IPS DF 4.7 (cell line): ENCODE measurements at regions not wholly inside any gene's neighbourhood (a gene's known extent, or its start where the extent isn't known, plus 50 kb on each side); places are given as distances from the start of the nearest gene placed in this dataset.
"Not testable (repeated sequence)": the region's sequence is repeated elsewhere in the genome, so short reads cannot be mapped to it uniquely, and the experiment has no call there.

Experiments used
- DNase-seq: peaks from one replicate; pipeline ENCODE4 v3.0.0-alpha.2; 2013; ENCODE audit warnings: low spot score; ENCODE audit errors: extremely low read depth

GRCh38 chr4:164081371-164081770 is 586.9 kb downstream of the TMA16 start:
- DNase-seq: no peak

- no peak for DNase-seq
Observed at GRCh38 chr4:164081801-164082200, 587.3 kb downstream of the TMA16 start.

- no peak for DNase-seq
Observed at GRCh38 chr4:164087733-164088132, 593.2 kb downstream of the TMA16 start.

GRCh38 chr4:164095313-164096110 is 601.0 kb downstream of the TMA16 start:
- DNase-seq: no peak

- DNase-seq: no peak
Observed at GRCh38 chr4:164096766-164097518, 602.5 kb downstream of the TMA16 start.

- DNase-seq: not testable (repeated sequence)
Observed at GRCh38 chr4:164100741-164101365, 606.4 kb downstream of the TMA16 start.

GRCh38 chr4:164108971-164109370 is 614.5 kb downstream of the TMA16 start:
- no peak for DNase-seq

- DNase-seq: no peak
Observed at GRCh38 chr4:164109503-164109902, 615.0 kb downstream of the TMA16 start.

GRCh38 chr4:164115236-164115635 is 620.7 kb downstream of the TMA16 start:
- DNase-seq: no peak

- DNase-seq: no peak
Observed at GRCh38 chr4:164116286-164116685, 621.8 kb downstream of the TMA16 start.

- DNase-seq: no peak
Observed at GRCh38 chr4:164134388-164134787, 619.5 kb upstream of the SMIM31 start.

- no peak for DNase-seq
Observed at GRCh38 chr4:164136180-164136616, 617.7 kb upstream of the SMIM31 start.

- no peak for DNase-seq
Observed at GRCh38 chr4:164138521-164138920, 615.4 kb upstream of the SMIM31 start.

- no peak for DNase-seq
Observed at GRCh38 chr4:164139291-164139690, 614.6 kb upstream of the SMIM31 start.

- not testable (repeated sequence) for DNase-seq
Observed at GRCh38 chr4:164141755-164142375, 612.1 kb upstream of the SMIM31 start.

GRCh38 chr4:164154416-164154815 is 599.5 kb upstream of the SMIM31 start:
- no peak for DNase-seq

- no peak for DNase-seq
Observed at GRCh38 chr4:164169591-164169990, 584.3 kb upstream of the SMIM31 start.

GRCh38 chr4:164177153-164177552 is 576.8 kb upstream of the SMIM31 start:
- no peak for DNase-seq

- no peak for DNase-seq
Observed at GRCh38 chr4:164177753-164178152, 576.2 kb upstream of the SMIM31 start.

- no peak for DNase-seq
Observed at GRCh38 chr4:164188236-164188635, 565.7 kb upstream of the SMIM31 start.

GRCh38 chr4:164192844-164193243 is 561.1 kb upstream of the SMIM31 start:
- no peak for DNase-seq

- no peak for DNase-seq
Observed at GRCh38 chr4:164193676-164194075, 560.3 kb upstream of the SMIM31 start.
